ENCODE measurements at regions not wholly inside any gene's neighbourhood (a gene's known extent, or its start where the extent isn't known, plus 50 kb on each side); places are given as distances from the start of the nearest gene placed in this dataset.
A peak's percentile ranks its signal among the peaks of the same experiment; 100 is the strongest.

DNA sequence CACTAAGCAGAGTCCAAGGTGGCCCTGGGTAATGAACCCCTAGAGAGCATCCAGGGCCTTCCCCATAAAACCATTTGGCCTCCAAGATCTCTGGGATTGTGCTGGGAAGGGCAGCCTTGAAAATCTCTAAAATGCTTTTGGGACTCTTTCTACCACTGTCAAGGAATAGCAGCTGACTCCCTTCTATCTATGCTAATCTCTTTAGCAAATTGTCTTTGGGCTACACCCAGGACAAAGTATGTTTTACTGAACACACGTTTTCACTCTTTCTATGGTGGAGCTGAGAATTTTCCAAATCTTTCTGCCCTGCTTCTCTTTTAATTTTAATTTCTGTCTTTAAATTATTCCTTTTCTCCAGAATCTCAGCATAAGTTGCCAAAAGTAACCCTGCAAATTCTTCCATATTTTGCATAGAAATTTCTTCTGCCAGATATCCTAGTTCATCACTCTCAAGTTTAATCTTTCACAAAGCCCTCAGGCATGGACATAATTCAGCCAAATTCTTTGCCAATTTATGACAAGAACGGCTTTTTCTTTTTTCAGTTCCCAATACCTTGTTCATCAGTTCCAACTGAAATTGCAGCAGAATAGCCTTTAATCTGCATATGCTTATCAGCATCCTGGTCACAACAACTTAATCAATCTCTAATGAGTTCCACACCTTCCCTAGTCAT lies 687.0 kb upstream of the ADGRL4 start:
- no peak for DNase-seq

DNA sequence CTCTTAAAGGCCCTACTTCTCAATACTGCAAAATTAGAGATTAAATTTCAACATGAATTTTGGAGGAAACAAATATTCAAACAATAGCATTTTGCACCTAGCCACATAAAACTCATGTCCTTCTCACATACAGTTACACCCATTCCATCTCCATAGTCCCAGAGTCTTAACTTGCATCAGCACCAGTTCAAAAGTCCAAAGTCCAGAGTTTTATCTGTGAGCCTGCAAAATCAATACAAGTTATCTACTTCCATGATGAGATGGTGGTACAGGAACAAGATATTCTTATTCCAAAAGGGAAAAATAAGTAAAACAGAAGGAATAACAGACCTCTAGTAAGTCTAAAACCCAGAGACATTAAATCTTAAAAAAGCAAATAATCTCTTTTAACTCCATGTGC lies 686.0 kb upstream of the ADGRL4 start:
- no peak for DNase-seq

DNA sequence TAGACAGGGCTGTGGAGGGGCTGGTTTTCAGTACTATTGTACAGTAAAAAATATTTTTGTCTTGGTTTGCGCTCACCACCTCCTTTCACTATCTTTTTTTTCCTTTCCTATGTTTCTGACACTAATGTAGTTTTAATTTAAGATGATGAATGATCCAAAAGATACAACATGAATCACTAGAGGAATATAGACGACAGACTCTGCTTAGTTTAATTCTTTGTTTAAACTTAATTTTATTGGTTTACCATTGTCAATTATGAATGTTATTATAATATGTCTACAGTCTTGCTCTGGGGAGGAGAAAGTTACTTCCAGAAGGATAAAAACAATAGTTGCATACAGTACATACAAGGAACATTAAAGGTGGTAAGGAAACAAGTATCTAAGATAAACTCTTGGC lies 682.4 kb upstream of the ADGRL4 start:
- DNase-seq, result no peak

DNA sequence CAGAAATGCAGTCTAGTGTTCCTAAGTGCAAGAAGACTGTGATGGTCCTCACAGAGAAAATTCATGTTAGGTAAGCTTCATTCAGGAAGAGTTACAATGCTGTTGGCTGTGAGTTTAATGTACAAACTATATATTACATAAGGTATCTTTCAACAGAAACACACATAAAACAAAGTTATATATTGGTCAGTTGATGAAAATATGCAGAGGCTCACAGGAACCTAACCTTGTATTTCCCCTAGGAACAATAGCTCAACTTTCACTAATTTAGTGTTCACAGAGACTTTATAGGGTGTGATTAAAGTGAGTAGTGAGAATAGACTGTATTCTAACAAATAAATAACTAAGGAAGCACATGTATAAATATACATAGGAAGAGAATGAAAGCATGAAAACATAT lies 676.9 kb upstream of the ADGRL4 start:
- DNase-seq, result no peak

DNA sequence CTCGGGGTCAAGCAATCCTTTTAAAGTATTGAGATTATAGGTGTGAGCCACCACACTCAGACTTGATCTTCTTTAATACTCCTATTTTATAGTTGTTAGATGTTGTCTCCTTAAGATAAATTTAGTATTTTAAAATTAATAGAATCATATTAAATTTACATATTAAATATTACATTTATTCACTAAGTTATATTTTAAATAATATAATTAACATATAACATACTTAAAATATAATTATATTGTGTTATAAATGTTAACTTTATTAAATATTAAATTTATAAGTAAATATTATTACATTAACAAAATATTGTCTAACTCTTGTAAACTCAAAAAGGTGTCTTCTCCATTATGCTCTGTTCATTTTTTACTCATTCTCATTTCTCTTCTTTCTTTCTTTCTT lies 675.9 kb upstream of the ADGRL4 start:
- no peak for DNase-seq

DNA sequence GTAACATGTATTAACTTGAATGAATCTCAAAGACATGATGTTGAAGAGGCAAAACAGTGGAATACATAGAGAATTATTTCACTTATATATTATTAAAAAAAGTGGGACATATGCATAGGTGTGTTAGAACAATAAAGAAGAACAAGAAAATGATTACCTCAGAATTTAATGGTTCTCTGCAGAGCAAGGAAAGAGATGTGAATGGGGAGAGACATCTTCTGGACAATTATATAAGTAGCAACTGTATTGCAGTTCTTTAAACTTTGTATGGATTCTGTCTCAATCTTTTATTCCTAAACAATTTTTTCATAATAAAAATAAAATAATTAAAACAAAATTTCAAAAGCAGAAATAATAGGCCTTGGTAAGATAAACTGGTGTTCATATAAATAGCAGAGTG lies 674.9 kb upstream of the ADGRL4 start:
- DNase-seq, result no peak

DNA sequence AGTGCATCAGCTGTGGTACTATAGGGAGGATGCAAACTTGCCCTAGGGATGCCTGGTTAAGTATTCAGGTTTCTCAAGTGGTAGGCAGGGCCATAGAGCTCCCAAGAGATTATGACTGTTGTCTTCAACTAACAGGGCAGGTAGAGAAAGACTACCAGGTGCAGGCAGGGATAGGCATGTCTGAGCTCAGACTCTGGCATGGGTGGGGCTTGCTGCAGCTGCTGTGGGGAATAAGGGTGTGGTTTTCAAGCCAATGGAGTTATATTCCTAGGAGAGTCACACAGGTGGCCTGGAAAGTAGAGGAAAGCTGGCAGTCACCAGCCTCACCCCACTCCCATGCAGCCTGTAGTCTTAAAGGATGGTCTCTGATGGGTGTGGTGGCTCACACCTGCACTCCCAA lies 673.4 kb upstream of the ADGRL4 start:
- DNase-seq, result no peak

DNA sequence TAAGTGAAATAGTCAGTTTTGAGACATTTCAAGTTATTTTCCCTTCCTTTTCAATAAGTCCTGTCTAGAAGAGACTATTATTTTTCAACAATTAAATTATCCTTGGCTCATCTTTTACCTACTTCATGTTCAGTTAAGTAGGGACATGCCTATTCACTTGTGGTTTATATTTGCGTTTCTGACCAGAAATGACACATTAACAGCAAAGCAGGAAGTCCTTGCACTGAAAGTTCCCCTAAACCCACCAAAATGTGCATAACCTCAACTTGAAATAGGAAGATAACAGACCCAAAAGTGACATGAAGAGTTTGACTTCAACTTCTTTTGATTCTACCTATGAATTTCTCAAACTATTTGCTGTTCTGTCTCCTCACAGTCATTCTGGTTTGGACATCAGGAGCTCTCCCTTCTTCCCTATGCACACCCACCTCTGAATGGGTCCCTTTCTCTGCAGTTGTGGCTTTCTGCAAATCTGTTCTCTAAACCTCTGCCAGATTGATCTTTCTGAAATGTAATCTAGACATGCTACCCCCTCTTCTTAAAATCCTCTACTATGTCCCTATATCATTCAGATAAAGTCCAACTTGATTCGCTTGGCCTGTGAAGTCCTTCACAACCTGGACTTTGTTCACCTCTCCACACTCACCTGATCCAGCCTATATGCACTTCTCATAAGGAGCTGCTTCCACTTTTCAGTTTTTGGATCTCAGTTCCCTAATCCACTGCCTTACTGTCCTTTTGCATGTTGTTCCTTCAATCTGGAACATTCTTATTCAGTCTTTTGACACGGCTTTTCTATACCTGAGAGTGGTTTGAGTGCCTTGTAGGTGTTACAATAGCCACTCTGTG lies 661.5 kb upstream of the ADGRL4 start:
- no peak for DNase-seq

DNA sequence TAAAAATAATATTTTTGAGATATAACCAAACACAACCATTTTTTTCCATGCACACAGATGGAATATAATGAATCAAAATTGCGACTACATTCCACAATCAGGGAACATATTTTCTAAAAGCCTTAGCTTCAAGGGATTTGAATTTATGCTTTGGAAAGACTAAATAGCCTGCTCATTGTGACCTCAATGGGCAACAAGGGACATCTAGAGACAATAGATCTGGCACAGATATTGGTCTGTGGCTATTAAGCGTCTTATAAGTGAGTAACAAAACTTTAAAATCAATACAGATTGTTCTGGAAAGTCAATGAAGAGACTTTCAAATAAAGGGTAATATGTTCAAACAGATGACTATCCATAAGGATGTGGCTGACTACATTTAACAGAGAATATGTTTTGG lies 660.6 kb upstream of the ADGRL4 start:
- DNase-seq, result no peak

DNA sequence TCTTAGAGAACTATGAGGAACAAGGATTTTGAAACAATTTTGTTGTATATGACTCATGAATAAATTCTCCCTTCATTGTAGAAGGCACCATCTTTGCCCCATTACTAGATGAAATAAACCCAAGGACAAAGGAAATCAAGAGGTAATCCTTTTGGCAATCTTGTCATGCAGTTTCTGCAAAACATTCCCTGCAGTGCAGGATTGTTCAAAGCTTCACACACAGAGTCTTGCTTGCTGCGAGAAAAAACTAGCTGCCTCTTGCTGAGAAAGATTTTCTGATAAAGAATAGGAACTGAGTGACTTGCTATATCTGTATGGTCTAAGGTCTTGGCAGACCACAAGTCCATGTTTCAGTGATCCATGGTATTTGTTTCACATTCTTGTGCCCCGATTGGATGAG lies 657.4 kb upstream of the ADGRL4 start:
- no peak for DNase-seq

DNA sequence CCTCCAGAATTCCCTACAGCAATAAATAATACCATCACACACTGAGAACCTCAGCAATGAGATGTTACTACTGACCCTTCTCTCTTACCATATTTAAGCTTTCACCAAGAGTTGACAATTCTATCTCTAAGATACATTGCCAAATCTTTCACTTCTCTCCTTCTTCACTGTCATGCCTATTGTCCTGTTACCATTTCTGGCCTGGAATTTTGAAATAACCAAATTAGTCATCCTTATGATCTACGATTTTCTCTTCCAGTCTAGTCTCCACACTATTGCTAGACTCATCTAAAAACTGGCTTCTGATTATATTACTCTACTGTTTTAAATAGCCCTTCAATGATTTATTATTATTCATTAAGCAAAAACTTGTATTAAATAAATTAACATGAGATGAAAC lies 656.1 kb upstream of the ADGRL4 start:
- no peak for DNase-seq

DNA sequence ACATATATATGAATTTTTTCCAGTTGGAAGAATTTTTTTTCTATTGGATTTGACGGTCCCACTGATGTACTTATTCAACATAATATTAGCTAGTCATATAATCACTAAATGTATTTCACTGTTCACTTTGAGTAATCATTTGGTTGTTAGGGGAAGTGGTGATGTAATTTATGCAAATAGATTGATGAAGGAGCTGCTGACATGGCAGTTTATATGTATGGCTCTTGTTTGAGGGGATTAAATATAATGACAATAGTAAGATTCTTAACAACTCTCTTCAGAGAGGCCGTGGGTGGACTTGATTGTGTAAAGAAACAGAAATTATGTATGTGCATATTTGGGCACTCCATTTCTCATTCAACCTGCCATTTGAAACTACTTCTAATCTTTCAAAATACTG lies 653.6 kb upstream of the ADGRL4 start:
- no peak for DNase-seq

DNA sequence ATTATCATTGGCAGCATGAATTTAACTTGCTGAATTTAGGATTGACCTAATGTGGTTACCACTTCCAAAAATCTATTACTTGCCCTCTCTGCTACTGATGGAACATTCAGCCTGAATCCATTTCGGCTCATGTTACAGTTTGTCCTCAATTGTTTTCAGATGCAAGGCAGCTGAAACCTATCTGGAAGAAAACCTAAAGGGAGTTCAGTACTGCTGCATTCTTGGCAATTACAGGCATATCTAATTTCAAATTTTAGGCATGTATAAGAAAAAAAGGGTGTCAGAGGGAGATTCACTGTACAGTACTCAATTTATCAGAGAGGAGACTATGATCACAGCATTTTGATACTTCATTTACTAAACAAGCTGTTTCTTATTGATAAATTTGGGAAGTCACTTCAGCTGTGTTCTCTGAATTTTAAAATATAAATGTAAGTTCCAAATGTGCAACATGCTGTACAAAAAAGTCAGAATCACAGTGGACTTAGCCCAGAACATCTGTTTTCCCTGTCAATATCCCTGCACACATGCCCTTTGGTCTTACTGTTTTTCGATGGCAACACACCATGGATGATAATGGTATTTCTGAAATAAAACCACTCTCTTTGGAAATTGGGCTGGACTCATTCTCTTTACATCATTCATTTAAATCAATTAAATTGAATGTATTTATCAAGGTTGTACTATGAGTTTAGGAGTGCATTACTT lies 651.6 kb upstream of the ADGRL4 start:
- peak; percentile 5 for DNase-seq

DNA sequence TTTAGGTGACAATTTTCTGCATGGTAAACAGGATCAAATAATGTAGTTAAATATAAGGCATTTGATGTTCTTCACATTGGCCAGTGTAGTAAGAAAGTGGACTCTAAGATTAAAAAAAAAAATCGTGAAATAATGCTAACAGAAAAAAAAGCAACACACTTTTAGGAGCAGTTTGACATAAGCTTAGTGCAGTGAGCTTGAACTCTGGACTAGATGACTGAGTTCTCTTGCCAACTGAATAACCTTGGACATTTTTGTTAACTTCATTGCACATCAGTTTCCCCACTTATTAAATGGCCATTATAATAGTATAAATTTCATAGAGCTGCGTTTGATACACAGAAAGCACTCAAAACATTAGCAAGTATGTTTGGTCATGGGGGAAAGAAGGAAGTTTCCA lies 649.3 kb upstream of the ADGRL4 start:
- DNase-seq, result no peak

DNA sequence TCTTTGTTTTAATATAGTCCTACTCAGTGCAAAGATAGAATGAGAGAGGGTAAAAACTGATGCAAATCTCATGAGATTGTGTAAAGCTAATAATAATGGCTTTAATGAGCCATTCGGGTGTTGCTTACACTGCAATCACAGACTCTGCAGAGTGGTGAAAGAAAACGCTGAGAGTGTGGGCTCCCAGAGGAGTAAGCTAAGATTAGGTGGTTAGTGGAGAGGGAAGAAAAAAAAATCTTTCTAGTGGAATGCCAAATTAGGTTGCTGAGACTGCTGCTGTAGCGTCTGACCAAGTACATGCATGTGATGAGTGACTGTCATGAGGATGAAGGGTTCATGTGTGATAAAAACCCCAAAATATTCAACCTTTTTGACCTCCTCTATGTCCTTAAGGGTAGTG lies 645.9 kb upstream of the ADGRL4 start:
- DNase-seq, result no peak

DNA sequence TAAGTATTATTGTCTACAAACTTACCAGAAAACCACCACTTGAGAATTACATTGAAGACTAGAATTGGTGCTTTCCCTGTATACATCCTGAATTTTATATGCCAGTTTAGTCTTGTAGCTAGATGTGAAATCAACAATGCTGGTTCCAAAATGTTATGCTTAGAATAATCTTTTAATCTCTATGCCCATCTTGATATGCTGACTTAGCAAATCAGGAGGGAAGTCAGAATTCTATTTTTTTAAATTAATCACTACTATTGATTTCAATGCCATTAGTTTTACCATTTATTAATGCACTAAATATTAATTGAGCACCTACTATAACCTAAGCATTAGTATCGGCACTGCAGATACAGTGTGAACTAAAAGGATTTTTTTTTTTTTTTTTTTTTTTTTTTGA lies 641.6 kb upstream of the ADGRL4 start:
- no peak for DNase-seq

DNA sequence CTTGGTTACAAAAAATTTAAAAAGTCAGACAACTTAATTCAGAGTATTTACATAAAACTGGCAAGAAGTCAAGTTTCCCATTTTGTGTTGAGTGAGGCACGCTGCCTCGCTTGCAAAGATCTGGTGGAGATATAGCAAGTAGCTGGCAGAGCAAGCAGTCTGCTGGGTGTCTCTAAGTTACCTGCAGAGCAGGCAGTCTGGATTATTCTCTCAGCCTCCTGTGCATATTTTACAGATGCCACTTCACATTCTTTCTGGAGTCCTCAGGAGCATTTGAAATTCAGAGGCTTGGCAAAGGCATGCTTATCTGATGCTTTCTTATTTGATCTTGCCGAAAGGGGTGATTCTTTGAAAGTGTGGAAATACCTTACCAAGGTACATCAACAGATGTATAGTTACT lies 640.4 kb upstream of the ADGRL4 start:
- no peak for DNase-seq

DNA sequence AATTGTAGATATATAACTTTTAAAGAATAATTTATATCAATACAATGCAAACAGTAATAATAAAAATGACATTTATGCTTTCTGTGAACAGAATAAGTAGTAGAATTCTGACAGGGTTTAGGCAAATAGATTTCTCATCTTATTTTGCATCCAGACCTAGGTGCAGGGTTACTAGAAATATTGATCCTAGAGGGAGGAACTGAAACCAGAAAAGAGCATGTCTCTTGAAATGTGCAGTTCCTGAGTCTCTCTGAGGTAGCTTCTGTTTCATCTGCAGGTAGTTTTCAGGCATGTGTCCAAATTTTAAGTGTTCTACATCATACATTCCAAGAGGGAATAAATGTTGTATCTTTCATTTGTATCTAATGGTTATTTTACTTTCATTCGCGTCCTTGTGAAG lies 631.9 kb upstream of the ADGRL4 start:
- no peak for DNase-seq

DNA sequence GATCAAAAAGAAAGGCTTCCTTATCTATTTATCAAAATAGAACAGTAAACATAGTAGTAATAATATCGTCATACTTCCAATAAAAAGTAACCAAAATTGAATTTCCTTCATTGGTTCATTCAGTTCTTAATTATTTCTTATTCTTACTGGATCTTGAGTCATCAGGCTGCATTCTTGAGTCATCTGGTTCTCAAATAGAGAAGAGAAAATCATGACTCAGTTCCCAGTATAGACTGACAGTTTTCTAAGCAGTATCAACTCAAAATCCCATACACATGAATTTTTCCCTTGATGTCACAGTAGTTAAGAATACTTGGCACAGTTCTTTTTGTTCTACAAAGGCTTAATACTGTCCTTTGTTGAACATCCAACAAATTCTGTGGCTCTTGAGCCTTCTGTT lies 626.9 kb upstream of the ADGRL4 start:
- DNase-seq, result no peak

DNA sequence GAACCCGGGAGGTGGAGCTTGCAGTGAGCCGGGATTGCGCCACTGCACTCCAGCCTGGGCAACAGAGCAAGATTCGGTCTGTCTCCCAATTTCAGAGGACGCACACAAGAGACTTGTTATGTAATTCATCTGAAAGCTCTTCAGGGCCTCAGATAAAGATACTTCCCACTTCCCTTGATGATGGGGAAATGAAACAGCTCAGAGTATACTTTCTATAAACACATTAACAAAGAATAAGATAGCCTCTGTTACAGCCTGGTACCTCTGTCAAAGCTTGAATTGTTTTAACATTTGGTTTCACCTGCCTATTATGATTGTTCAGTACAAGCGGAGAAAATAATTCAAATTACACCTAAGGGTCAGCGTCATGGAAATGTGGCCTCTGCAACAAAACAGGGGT lies 622.9 kb upstream of the ADGRL4 start:
- no peak for DNase-seq

DNA sequence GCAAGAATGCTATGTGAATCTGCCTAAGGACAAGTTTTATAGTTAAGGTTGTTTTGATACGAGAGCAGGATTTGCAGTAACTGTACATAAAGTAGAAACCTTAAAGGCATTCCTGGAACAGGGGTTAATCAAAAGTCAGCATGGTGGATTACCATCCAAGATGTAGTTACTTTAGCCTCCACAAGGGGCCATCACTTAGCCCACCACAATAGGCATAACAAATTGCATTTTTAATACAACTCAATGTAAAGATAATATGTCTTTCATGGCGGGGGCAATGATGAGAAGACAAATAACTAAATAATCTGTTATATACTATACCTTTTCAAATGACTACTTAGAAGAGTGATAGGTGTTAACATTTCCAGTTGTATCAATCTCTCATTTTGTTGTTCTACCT lies 611.2 kb upstream of the ADGRL4 start:
- peak; percentile 1 for DNase-seq

DNA sequence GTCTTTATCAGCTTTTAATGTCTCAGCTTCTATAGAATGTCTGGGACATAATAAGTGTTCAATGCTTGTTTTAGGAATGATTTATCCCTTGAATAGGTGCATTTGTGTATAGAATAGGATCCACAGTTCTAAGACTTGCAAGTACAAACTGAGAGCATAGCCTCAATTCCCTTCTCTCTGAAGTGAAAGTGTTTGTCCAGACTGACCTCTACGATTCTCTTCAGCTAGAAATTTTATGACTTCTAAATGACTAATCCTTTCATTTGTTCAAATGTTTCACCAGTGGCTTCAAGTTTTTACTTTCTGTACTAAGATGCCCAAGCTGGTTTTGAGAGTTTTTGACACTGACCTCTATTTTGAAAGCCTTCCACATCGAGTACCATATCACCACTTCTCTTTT lies 608.2 kb upstream of the ADGRL4 start:
- no peak for DNase-seq

DNA sequence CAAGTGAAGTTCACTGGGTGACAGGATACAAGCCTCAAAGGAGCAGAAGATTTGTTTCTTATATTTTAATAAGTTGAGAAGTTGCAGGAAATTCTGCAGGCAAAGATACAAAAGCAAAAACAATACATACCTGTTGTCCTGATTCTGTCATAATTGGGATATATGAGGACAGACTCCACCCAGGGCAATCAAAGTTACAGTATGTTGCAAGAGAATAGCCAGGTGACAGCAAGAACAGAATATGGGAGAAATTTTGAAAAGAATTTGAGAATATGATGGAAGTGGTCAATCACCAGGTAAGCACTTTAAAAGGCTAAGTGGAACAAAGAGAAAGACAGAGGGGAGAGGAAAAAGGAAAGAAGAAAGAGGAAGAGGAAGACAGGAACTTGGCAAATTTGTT lies 607.6 kb upstream of the ADGRL4 start:
- no peak for DNase-seq

DNA sequence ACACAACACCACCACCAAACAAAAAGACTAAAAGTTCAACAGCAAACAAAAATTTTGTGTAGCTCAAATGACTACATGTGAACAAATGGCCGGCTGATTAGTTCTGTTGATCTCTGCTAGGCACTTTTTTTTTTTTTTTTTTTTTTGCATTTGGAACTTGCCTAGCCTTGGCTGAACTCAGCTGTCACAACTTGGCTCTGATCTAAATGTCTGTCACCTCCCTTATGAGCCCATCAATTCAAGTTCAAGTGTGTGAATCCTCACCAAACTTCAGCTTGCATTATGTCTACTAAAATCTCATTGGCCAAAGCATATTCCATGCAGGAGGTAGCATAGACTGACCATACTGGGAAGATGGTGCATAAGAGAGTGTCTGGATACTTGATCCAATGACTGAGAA lies 606.5 kb upstream of the ADGRL4 start:
- no peak for DNase-seq
